SK-N-SH (cell line): ENCODE measurements at regions not wholly inside any gene's neighbourhood (a gene's known extent, or its start where the extent isn't known, plus 50 kb on each side); places are given as distances from the start of the nearest gene placed in this dataset.
A peak's percentile ranks its signal among the peaks of the same experiment; 100 is the strongest.

Source experiments
- CTCF ChIA-PET: fragments of 300-600, 350-600 bp; formaldehyde crosslinking; extraction: SDS; loops from one replicate; lab custom pipeline; 2021; lab: Yijun Ruan, JAX
- POLR2A ChIA-PET: fragments of 350-600 bp; sonication (Branson Sonifier 250); formaldehyde crosslinking; extraction: SDS; loops from one replicate; lab custom pipeline; 2020; ENCODE audit warnings: antibody characterized with exemption, inconsistent platforms; lab: Yijun Ruan, JAX
- DNase-seq: peaks from one replicate; pipeline ENCODE4 v3.0.0; 2012
- H2AFZ ChIP-seq: fragments of 200-600 bp; sonication (generic); 2 replicates; pipeline ENCODE4 v1.8.1; 2016; ENCODE audit warnings: antibody characterized with exemption, mild to moderate bottlenecking, low read depth
- H3F3A ChIP-seq: fragments of 200-600 bp; sonication (generic); replicated peaks from 2 replicates; pipeline ENCODE3; 2016; ENCODE audit warnings: antibody characterized with exemption, mild to moderate bottlenecking; ENCODE audit not compliant: insufficient read depth
- H3K27ac ChIP-seq, 2 experiments: fragments of 200-500 bp in 1 of 2; fragments of 200-600 bp in 1 of 2; sonication (Bioruptor generic) in 1 of 2; sonication (generic), shearing (Covaris generic) in 1 of 2; 2 replicates each; pipeline versions ENCODE4 v1.5.1 to v1.6.1; 2014 to 2016; ENCODE audit warnings: low read depth in 2 of 2, inconsistent platforms in 1 of 2, low read length in 1 of 2, mild to moderate bottlenecking in 1 of 2, mixed read lengths in 1 of 2
- H3K27me3 ChIP-seq: fragments of 200-600 bp; sonication (generic), shearing (Covaris generic); 2 replicates; pipeline ENCODE4 v1.6.1; 2016; ENCODE audit warnings: mixed run types; ENCODE audit not compliant: insufficient read depth
- H3K36me3 ChIP-seq, 2 experiments: fragments of 200-500 bp in 1 of 2; fragments of 200-600 bp in 1 of 2; sonication (Bioruptor generic) in 1 of 2; sonication (generic) in 1 of 2; replicated peaks in 1 of 2; 2 replicates each; pipeline versions ENCODE3 to v1.5.1; 2014 to 2016; ENCODE audit warnings: low read length in 1 of 2, mild to moderate bottlenecking in 1 of 2; ENCODE audit not compliant: insufficient read depth in 2 of 2, control insufficient read depth in 1 of 2
- H3K4me1 ChIP-seq, 2 experiments: fragments of 200-500 bp in 1 of 2; fragments of 200-600 bp in 1 of 2; sonication (Bioruptor generic) in 1 of 2; sonication (generic), shearing (Covaris generic) in 1 of 2; 2 replicates each; pipeline versions ENCODE4 v1.5.1 to v1.6.1; 2014 to 2016; ENCODE audit warnings: low read depth in 1 of 2, low read length in 1 of 2, mixed run types in 1 of 2; ENCODE audit not compliant: insufficient read depth in 2 of 2, control insufficient read depth in 1 of 2
- H3K4me2 ChIP-seq: fragments of 200-600 bp; sonication (generic), shearing (Covaris generic); 2 replicates; pipeline ENCODE4 v1.6.1; 2017; ENCODE audit warnings: mixed run types
- H3K4me3 ChIP-seq, 2 experiments: fragments of 200-500 bp in 1 of 2; fragments of 200-600 bp in 1 of 2; sonication (Bioruptor generic) in 1 of 2; sonication (generic), shearing (Covaris generic) in 1 of 2; 2 replicates each; pipeline versions ENCODE4 v1.5.1 to v1.8.1; 2014 to 2016; ENCODE audit warnings: low read depth in 2 of 2, inconsistent platforms in 1 of 2, low read length in 1 of 2, mild to moderate bottlenecking in 1 of 2, mixed read lengths in 1 of 2, moderate library complexity in 1 of 2
- H3K79me2 ChIP-seq: fragments of 200-600 bp; sonication (generic); 2 replicates; pipeline ENCODE4 v1.8.1; 2017; ENCODE audit warnings: mild to moderate bottlenecking; ENCODE audit not compliant: insufficient read depth
- H3K9ac ChIP-seq: fragments of 200-600 bp; sonication (generic); 2 replicates; pipeline ENCODE4 v1.6.1; 2017; ENCODE audit warnings: mixed run types
- H3K9me2 ChIP-seq: fragments of 200-600 bp; sonication (generic); 2 replicates; pipeline ENCODE4 v1.6.1; 2017; ENCODE audit warnings: mixed run types
- H3K9me3 ChIP-seq: fragments of 200-600 bp; sonication (generic); 2 replicates; pipeline ENCODE4 v1.6.1; 2017; ENCODE audit warnings: mixed run types, mild to moderate bottlenecking, moderate library complexity
- H4K20me1 ChIP-seq: fragments of 200-600 bp; sonication (generic); 2 replicates; pipeline ENCODE4 v1.6.1; 2017; ENCODE audit warnings: mild to moderate bottlenecking, mixed run types; ENCODE audit not compliant: insufficient read depth
- EP300 ChIP-seq, 2 experiments: IDR thresholded peaks; 2 replicates each; pipeline versions ENCODE4 v1.4.0 to v1.6.1; 2012; ENCODE audit warnings: borderline replicate concordance in 1 of 2, low read depth in 1 of 2, low read length in 1 of 2
- FOXM1 ChIP-seq: IDR thresholded peaks from 2 replicates; pipeline ENCODE4 v1.4.0; 2012; ENCODE audit warnings: low read depth, mild to moderate bottlenecking
- GATA2 ChIP-seq: sonication (generic); formaldehyde crosslinking; IDR thresholded peaks from 2 replicates; pipeline ENCODE4 v1.5.0; 2020; ENCODE audit warnings: mild to moderate bottlenecking, missing genetic modification reagents
- NRF1 ChIP-seq: IDR thresholded peaks from 2 replicates; pipeline ENCODE4 v1.6.1; 2012; ENCODE audit warnings: low read depth, mild to moderate bottlenecking, low read length
- WGBS: methylation state at CpG from one replicate; pipeline ENCODE4 v1.1.6; 2017; ENCODE audit warnings: low lambda C conversion rate; 5-methylcytosine and 5-hydroxymethylcytosine counted together
- TF ChIP-seq, protein P1 (sequence below): IDR thresholded peaks from 2 replicates; pipeline ENCODE4; 2012
- TF ChIP-seq, protein P2 (sequence below): fragments of 200-600 bp; sonication (generic); IDR thresholded peaks from 2 replicates; pipeline ENCODE4 v1.6.1; 2017; ENCODE audit warnings: antibody characterized with exemption, mild to moderate bottlenecking, moderate library complexity

DNA sequence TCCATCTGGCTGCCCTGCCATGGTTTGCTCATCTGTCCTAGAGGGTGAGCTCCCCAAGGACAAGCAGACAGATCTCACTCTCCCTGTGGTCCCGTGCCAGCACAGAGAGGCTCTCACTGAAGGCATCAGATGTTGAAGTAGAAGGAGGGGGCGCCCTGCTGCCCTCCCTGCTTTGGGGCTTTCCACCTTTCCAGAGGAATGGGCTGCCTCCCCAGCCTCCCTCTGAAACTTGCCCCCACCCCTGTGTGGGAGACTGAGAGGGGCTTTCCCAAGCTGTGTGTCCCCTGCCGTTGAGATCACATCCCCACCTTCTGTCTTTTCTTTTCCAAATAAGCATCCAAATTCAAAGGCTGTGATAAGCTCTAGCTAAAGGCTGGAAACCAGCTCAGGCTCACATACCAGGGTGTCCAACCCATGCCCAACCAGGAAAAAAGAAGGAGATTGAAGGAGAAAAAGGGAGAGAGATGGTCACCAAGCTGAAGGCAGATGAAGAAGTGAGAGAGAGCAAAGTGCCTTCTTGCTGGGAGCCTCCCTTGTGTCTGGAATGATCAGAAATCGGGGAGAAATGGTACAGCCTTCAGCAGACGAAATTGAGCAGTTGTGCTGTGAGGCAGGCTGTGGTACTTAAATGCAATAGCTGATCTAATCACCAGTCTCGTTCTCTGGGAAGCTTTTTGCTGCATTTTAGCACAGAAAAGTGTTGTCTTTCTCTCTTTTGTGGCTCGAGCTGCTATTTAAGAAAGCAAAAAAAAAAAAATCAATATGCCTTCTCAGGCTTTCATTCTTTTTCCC lies 145.9 kb upstream of the LHX1 start:
- WGBS: 7% methylated on average over 6 of the region's 7 CpGs
- ChIA-PET CTCF (interaction anchor here (0.6 to 1.6 kb wide), 6 partner anchors 9 to 189 kb away, joined by 3 to 7 read pairs (median 3); no protein-coding TSS in a partner anchor), POLR2A (no interaction called here)
- Histone ChIP-seq H3K79me2 (no peaks in the 10 kb centered on the region), H3K4me3 (no peak overlapping the region), H3F3A (no peaks in the 10 kb centered on the region), H4K20me1 (no peaks in the 10 kb centered on the region), H3K4me1 (peaks cover 0 to 10% of the 10 kb centered on the region in 2 experiments; a peak in 1 of 4 replicates), H3K27me3 (no peaks in the 10 kb centered on the region; the same call in 1 of the 2 replicates), H3K9ac (no peak overlapping the region)
- TF ChIP-seq NRF1 (no peak), GATA2 (CRISPR knock-in tag) (peak; percentile 58)
- TF ChIP-seq, all 33 proteins: peak for 1
- peak; percentile 48 for DNase-seq
- H3K27ac ChIP-seq: no peak overlapping the region; a peak in 1 of 4 replicates
- H3K36me3 ChIP-seq: no peaks in the 10 kb centered on the region
- H3K4me2 ChIP-seq: no peak overlapping the region
- no peaks in the 10 kb centered on the region for H3K9me3 ChIP-seq
- H2AFZ ChIP-seq: no peak overlapping the region
- H3K9me2 ChIP-seq: no peaks in the 10 kb centered on the region

DNA sequence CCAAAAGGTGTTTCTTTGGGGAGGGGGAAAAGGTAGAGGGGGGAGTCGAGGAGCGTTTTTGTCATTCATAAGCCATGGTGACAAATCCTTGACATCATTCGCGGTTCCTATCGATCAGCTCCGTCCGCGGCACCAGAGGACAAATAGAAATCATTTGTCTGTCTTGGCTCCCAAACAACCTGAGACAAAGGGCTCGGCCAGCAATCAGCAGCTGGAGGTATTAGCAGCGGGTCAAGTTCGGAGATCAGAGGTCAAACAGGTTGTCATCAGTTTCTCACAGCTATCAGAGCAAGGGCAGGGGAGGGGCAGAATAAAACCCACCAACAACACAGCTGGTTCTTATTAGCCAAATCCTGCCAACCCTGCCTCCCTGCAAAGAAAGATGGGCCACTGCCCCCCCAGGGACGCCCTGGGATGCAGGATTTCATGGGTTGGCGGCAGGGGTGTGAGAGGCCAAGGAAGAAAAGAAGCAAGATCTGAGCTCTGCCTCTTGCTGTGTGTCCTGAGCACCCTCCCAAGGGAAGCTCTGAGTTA lies 145.3 kb upstream of the LHX1 start:
- WGBS: 33% methylated on average over 13 of the region's 13 CpGs

More for the DNA sequence above, 145.3 kb upstream of the LHX1 start:
- no peaks in the 10 kb centered on the region for H3K9me3 ChIP-seq
- H3K4me3 ChIP-seq: no peak overlapping the region
- no peaks in the 10 kb centered on the region for H3K79me2 ChIP-seq
- H3K9me2 ChIP-seq: no peaks in the 10 kb centered on the region
- POLR2A ChIA-PET: no interaction called here
- no peaks in the 10 kb centered on the region for H4K20me1 ChIP-seq
- H3K4me2 ChIP-seq: no peak overlapping the region
- no peak for TF ChIP-seq EP300 (IDR thresholded peaks at IDR 0.05; ENCODE audit: borderline replicate concordance in 1 of 2, low read depth in 1 of 2, low read length in 1 of 2)
- no peak for TF ChIP-seq FOXM1
- no peak for TF ChIP-seq NRF1
- TF ChIP-seq, protein P1, sequence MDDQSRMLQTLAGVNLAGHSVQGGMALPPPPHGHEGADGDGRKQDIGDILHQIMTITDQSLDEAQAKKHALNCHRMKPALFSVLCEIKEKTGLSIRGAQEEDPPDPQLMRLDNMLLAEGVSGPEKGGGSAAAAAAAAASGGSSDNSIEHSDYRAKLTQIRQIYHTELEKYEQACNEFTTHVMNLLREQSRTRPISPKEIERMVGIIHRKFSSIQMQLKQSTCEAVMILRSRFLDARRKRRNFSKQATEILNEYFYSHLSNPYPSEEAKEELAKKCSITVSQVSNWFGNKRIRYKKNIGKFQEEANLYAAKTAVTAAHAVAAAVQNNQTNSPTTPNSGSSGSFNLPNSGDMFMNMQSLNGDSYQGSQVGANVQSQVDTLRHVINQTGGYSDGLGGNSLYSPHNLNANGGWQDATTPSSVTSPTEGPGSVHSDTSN: no peak
- TF ChIP-seq, protein P2, sequence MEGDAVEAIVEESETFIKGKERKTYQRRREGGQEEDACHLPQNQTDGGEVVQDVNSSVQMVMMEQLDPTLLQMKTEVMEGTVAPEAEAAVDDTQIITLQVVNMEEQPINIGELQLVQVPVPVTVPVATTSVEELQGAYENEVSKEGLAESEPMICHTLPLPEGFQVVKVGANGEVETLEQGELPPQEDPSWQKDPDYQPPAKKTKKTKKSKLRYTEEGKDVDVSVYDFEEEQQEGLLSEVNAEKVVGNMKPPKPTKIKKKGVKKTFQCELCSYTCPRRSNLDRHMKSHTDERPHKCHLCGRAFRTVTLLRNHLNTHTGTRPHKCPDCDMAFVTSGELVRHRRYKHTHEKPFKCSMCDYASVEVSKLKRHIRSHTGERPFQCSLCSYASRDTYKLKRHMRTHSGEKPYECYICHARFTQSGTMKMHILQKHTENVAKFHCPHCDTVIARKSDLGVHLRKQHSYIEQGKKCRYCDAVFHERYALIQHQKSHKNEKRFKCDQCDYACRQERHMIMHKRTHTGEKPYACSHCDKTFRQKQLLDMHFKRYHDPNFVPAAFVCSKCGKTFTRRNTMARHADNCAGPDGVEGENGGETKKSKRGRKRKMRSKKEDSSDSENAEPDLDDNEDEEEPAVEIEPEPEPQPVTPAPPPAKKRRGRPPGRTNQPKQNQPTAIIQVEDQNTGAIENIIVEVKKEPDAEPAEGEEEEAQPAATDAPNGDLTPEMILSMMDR: no peak
- H3K27me3 ChIP-seq: no peaks in the 10 kb centered on the region; the same call in 1 of the 2 replicates
- no peak overlapping the region for H2AFZ ChIP-seq
- no peaks in the 10 kb centered on the region for H3K36me3 ChIP-seq
- H3K27ac ChIP-seq: no peak overlapping the region
- DNase-seq: peak; percentile 68
- H3F3A ChIP-seq: no peaks in the 10 kb centered on the region
- CTCF ChIA-PET: interaction anchor here (0.6 to 1.6 kb wide), 6 partner anchors 8 to 189 kb away, joined by 3 to 7 read pairs (median 3); no protein-coding TSS in a partner anchor
- peaks cover 0 to 10% of the 10 kb centered on the region in 2 experiments; a peak in 1 of 4 replicates for H3K4me1 ChIP-seq
- H3K9ac ChIP-seq: no peak overlapping the region
